ENCODE measurements at regions not wholly inside any gene's neighbourhood (a gene's known extent, or its start where the extent isn't known, plus 50 kb on each side); places are given as distances from the start of the nearest gene placed in this dataset.

- no peak for DNase-seq
Measured at GRCh38 chr7:17611611-17612010, 313.2 kb downstream of the AHR start.

GRCh38 chr7:17613338-17614041 lies 315.0 kb downstream of the AHR start:
- DNase-seq: no peak

- no peak for DNase-seq
Measured at GRCh38 chr7:17617380-17617779, 318.9 kb downstream of the AHR start.

- no peak for DNase-seq
Measured at GRCh38 chr7:17617857-17618651, 319.6 kb downstream of the AHR start.

- no peak for DNase-seq
Measured at GRCh38 chr7:17618652-17618974, 320.2 kb downstream of the AHR start.

GRCh38 chr7:17619196-17619818 lies 320.9 kb downstream of the AHR start:
- DNase-seq: no peak

GRCh38 chr7:17620566-17620965 lies 319.7 kb downstream of the SNX13 start:
- no peak for DNase-seq

- no peak for DNase-seq
Measured at GRCh38 chr7:17622451-17622850, 317.8 kb downstream of the SNX13 start.

- DNase-seq: no peak
Measured at GRCh38 chr7:17623546-17624185, 316.6 kb downstream of the SNX13 start.

GRCh38 chr7:17624379-17624778 lies 315.9 kb downstream of the SNX13 start:
- no peak for DNase-seq

GRCh38 chr7:17625043-17625442 lies 315.3 kb downstream of the SNX13 start:
- peak; percentile 82 for DNase-seq

GRCh38 chr7:17626235-17626634 lies 314.1 kb downstream of the SNX13 start:
- no peak for DNase-seq

- DNase-seq: no peak
Measured at GRCh38 chr7:17631061-17631460, 309.2 kb downstream of the SNX13 start.

GRCh38 chr7:17632384-17632783 lies 307.9 kb downstream of the SNX13 start:
- no peak for DNase-seq

GRCh38 chr7:17633067-17633466 lies 307.2 kb downstream of the SNX13 start:
- DNase-seq: no peak

GRCh38 chr7:17638727-17639126 lies 301.6 kb downstream of the SNX13 start:
- no peak for DNase-seq

GRCh38 chr7:17640730-17641377 lies 299.4 kb downstream of the SNX13 start:
- no peak for DNase-seq

- DNase-seq: no peak
Measured at GRCh38 chr7:17645500-17645899, 294.8 kb downstream of the SNX13 start.

- DNase-seq: no peak
Measured at GRCh38 chr7:17646253-17646956, 293.9 kb downstream of the SNX13 start.

- no peak for DNase-seq
Measured at GRCh38 chr7:17651341-17651740, 289.0 kb downstream of the SNX13 start.

GRCh38 chr7:17651863-17652385 lies 288.4 kb downstream of the SNX13 start:
- DNase-seq: peak; percentile 66

- DNase-seq: no peak
Measured at GRCh38 chr7:17654940-17655339, 285.4 kb downstream of the SNX13 start.
